Mesodermal cell (in vitro differentiated cells): ENCODE measurements at regions not wholly inside any gene's neighbourhood (a gene's known extent, or its start where the extent isn't known, plus 50 kb on each side); places are given as distances from the start of the nearest gene placed in this dataset.

Experiments used
- H3K27ac ChIP-seq: 2 replicates; pipeline ENCODE4 v1.7.0; 2013; ENCODE audit warnings: mild to moderate bottlenecking, low read depth, low read length, moderate library complexity; ENCODE audit not compliant: severe bottlenecking
- H3K36me3 ChIP-seq: 2 replicates; pipeline ENCODE4 v1.7.1; 2013; ENCODE audit warnings: mild to moderate bottlenecking, low read length, moderate library complexity; ENCODE audit not compliant: control insufficient read depth, insufficient read depth
- H3K4me1 ChIP-seq: one replicate; pipeline ENCODE4 v1.7.1; 2013; ENCODE audit warnings: mild to moderate bottlenecking, low read length; ENCODE audit not compliant: insufficient read depth, control insufficient read depth, poor library complexity, severe bottlenecking
- H3K4me3 ChIP-seq: 2 replicates; pipeline ENCODE4 v1.7.0; 2013; ENCODE audit warnings: low read length, control low read depth, mild to moderate bottlenecking; ENCODE audit not compliant: insufficient read depth, poor library complexity, severe bottlenecking; ENCODE audit errors: extremely low read depth
- H3K9me3 ChIP-seq: 2 replicates; pipeline ENCODE4 v1.7.1; 2013; ENCODE audit warnings: mild to moderate bottlenecking, low read length, moderate library complexity; ENCODE audit not compliant: control insufficient read depth
- WGBS, 2 experiments: methylation state at CpG; one replicate each; pipeline ENCODE4 v1.1.5; 2013; ENCODE audit warnings: missing lambda C conversion rate in 2 of 2; ENCODE audit not compliant: insufficient coverage in 2 of 2; 5-methylcytosine and 5-hydroxymethylcytosine counted together

DNA sequence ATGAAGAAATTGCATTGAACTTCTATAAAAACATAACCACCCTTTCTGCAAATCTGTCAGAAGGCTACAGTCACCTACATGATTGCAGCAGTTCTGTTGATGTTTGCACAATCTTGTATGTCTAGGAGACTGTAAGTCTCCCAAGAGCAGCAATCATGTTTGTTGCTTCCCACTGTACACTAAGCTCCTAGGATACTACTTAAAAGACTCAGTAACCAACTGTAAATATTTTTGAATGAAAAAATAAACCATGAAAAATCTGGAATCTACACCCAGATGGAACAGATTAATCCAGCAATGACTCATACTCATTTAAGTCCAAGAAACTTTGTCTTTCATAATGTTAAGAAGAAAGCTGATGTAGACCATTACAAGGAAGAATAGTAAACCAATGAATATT is 168.5 kb upstream of the ATXN1 start:
- H3K27ac ChIP-seq, result no peak overlapping the region
- no peaks in the 10 kb centered on the region for H3K9me3 ChIP-seq
- no peaks in the 10 kb centered on the region for H3K36me3 ChIP-seq
- no peak overlapping the region for H3K4me3 ChIP-seq
- H3K4me1 ChIP-seq, result no peaks in the 10 kb centered on the region

DNA sequence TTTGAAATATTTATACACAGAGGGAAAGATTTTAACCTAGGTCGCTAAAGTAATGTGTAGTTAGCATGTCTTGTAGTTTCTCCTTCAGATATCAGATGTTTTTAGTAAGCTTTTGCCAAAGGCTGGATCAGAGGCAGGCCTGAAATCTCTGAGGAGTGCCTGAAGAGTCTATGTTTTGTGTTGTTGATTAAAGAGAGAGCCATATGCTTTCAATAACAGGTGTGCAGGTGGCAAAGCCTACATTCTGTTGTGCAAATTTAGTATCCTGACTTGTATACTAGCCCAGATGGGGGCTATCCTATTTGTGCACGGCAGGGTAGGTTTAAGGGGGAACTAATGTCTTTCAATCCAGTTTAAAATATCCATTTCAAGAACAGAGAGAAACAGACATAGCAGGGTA is 167.1 kb upstream of the ATXN1 start:
- no peak overlapping the region for H3K4me3 ChIP-seq
- H3K27ac ChIP-seq, result no peak overlapping the region
- H3K9me3 ChIP-seq, result no peaks in the 10 kb centered on the region
- no peaks in the 10 kb centered on the region for H3K4me1 ChIP-seq
- no peaks in the 10 kb centered on the region for H3K36me3 ChIP-seq
- 50 to 100% methylated on average over 1 of the region's 2 CpGs for WGBS, 2 experiments

DNA sequence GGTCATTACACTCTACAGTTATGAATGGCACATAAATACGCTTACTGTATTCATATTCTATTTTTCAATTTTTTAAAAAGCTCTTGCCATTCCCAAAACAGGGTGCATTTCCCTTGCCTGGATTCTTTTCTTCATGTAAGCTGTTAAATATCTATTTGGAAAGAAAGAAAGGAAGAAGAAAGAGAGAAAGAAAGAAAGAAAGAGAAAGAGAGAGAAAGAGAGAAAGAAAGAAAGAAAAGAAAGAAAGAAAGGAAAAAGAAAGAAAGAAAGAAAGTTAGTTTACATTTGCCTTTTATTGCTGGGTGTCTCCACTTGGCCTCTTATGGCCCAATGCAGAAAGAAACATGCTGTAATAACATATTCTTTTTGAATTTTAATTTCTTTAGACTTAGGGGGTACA is 165.9 kb upstream of the ATXN1 start:
- Histone ChIP-seq H3K4me3 (no peak overlapping the region), H3K9me3 (no peaks in the 10 kb centered on the region), H3K4me1 (no peaks in the 10 kb centered on the region), H3K27ac (no peak overlapping the region), H3K36me3 (no peaks in the 10 kb centered on the region)
- WGBS, 2 experiments, result 100% methylated on average over 1 of the region's 1 CpG; no CpG with 5 or more reads in 1 of the 2 experiments

DNA sequence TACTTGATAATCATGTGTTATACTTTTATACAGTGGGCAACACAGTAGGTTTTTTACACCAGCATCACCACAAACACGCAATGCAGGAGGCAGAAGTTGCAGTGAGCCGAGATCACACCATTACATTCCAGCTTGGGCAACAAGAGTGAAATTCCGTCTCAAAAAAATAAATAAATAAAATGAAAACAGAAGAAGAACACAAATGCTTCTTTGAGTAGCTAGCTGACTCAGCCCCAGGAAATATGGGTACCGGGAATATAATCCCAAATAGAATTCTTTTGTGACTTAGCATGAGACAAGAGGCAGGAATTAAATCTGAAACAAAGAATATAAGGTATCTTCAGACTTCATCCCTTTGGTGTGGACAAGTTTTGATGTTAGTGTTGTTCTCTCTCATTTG is 164.2 kb upstream of the ATXN1 start:
- 100% methylated on average over 1 of the region's 4 CpGs; no CpG with 5 or more reads in 1 of the 2 experiments for WGBS, 2 experiments
- no peaks in the 10 kb centered on the region for H3K9me3 ChIP-seq
- H3K4me1 ChIP-seq, result no peaks in the 10 kb centered on the region
- no peak overlapping the region for H3K27ac ChIP-seq
- no peaks in the 10 kb centered on the region for H3K36me3 ChIP-seq
- H3K4me3 ChIP-seq, result no peak overlapping the region

DNA sequence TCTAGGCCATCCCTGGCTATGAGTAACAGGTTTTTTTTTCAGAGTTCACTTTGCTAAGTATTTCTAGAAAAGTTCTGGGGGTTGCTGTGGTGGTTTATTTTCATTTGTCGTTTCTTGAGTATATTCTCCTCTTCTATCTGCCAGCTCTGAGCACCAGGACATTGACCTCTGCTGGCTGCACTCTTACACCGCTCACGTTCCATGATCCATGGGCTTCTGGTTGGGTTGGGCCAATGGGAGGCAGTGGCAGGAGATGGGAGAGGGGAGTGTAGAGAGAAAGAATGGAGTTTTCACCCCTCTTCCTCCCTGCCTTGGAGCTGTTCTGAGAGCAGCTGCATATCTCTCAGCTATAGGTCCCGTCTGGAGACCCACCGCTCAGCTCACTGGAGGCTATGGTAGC is 161.0 kb upstream of the ATXN1 start:
- no peak overlapping the region for H3K4me3 ChIP-seq
- no peaks in the 10 kb centered on the region for H3K4me1 ChIP-seq
- H3K27ac ChIP-seq, result no peak overlapping the region
- no peaks in the 10 kb centered on the region for H3K9me3 ChIP-seq
- 50% methylated on average over 2 of the region's 5 CpGs for WGBS, 2 experiments
- no peaks in the 10 kb centered on the region for H3K36me3 ChIP-seq

DNA sequence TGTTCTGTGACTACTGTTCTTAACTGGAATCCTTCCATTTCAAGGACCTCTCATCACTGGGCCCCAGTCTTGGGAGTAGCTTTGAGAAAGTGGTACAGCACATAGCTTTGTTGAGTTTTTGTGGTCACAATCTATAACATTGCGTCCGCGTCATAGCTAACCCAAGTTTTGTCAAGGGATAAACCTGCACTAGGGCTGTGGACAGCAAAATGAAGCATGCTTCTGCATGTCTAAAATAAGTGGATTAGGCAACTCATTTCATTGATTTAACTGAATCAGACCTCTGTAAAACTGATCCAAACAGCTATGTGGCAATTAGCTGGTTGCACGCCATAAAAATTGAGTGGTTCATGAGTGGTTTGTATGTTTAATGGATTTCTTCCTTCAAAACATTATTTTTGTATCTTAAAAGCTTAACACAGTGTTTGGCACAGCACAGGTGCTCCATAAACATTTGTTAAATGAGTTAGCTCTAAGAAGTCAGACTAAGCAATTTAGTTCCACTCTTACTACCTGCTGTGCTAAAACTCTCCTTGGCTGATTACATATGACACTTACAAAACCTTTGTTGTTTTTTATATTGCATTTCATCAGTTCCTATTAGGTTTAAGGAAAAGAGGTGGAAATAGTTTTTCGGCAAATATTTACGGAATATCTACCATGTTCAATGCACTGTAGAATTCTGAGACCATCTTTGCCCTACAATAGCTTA is 160.3 kb upstream of the ATXN1 start:
- Histone ChIP-seq H3K9me3 (no peaks in the 10 kb centered on the region), H3K27ac (no peak overlapping the region), H3K4me3 (no peak overlapping the region), H3K36me3 (no peaks in the 10 kb centered on the region), H3K4me1 (no peaks in the 10 kb centered on the region)
- 63 to 67% methylated on average over 3 of the region's 6 CpGs for WGBS, 2 experiments

DNA sequence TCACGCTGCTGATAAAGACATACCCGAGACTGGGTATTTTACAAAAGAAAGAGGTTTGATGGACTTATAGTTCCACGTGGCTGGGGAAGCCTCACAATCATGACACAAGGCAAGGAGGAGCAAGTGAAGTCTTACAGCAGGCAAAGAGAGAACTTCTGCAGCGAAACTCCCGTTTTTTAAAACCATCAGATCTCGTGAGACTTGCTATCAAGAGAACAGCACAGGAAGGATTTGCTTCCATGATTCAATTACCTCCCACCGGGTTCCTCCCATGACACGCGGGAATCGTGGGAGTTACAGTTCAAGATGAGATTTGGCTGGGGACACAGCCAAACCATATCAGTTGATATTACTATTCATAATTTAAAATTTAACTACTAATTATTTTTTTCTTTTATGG is 157.3 kb upstream of the ATXN1 start:
- Histone ChIP-seq H3K9me3 (no peaks in the 10 kb centered on the region), H3K36me3 (no peaks in the 10 kb centered on the region), H3K4me1 (no peaks in the 10 kb centered on the region), H3K27ac (no peak overlapping the region), H3K4me3 (no peak overlapping the region)
- 76 to 84% methylated on average over 6 to 7 of the region's 10 CpGs for WGBS, 2 experiments

DNA sequence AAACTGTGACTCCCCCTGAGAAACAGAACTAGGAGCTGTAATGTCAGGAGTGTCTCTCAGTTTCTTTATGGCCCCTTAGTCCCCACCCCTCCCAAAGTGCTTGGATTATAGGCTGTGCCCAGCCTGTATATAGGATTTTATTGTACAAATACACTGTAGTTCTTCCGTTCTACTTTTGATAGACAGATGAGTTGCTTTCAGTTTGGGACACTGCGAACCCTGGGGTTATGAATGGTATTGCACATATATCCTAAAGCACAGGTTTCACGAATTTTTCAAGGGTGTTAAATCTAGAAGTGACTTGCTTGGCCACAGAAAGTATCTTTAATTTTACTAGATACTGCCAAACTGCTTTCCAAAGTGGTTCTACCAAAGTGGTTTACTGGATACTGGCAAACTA is 152.9 kb upstream of the ATXN1 start:
- H3K9me3 ChIP-seq, result no peaks in the 10 kb centered on the region
- no peak overlapping the region for H3K27ac ChIP-seq
- no peaks in the 10 kb centered on the region for H3K36me3 ChIP-seq
- no peak overlapping the region for H3K4me3 ChIP-seq
- no peaks in the 10 kb centered on the region for H3K4me1 ChIP-seq
- WGBS, 2 experiments, result 100% methylated on average over 2 of the region's 3 CpGs; no CpG with 5 or more reads in 1 of the 2 experiments

DNA sequence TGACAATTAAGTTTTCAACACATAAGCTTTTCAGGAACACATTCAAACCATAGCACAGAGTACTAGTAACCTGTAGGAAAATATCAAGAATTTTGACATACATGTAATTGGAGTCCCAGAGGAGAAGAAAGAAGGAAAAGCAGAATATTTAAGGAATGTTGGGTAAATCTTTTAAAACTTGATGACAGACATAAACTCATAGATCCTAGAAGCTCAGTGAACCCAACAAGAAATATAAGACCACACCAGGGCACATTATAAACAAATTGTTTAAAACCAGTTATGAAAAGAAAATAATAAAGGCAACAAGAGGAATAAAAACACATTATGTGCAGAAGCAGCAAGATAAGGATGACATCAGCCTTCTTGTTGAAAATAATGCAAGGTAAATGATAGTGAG is 151.5 kb upstream of the ATXN1 start:
- Histone ChIP-seq H3K9me3 (no peaks in the 10 kb centered on the region), H3K27ac (no peak overlapping the region), H3K36me3 (no peaks in the 10 kb centered on the region), H3K4me1 (no peaks in the 10 kb centered on the region), H3K4me3 (no peak overlapping the region)

DNA sequence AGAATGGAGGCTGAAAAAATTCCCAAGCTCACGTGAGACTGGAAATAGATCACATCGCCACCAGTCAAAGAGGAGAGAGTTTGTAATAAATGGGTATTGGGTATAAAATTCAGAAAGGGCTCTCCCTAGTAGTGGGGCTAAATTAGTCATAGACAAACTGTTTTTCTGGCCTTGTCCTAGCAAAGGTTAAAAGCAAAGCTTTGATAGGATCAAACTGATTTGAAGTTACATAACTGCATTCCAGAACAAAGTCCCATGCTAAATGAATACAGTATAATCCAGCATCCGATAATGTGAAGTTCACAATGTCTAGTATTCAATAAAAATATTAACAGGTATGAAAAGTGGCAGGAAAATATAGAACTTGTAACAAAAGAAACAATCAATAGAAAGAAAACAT is 149.8 kb upstream of the ATXN1 start:
- 89 to 100% methylated on average over 2 of the region's 3 CpGs for WGBS, 2 experiments
- Histone ChIP-seq H3K4me3 (no peak overlapping the region), H3K9me3 (no peaks in the 10 kb centered on the region), H3K27ac (no peak overlapping the region), H3K36me3 (no peaks in the 10 kb centered on the region), H3K4me1 (no peaks in the 10 kb centered on the region)

DNA sequence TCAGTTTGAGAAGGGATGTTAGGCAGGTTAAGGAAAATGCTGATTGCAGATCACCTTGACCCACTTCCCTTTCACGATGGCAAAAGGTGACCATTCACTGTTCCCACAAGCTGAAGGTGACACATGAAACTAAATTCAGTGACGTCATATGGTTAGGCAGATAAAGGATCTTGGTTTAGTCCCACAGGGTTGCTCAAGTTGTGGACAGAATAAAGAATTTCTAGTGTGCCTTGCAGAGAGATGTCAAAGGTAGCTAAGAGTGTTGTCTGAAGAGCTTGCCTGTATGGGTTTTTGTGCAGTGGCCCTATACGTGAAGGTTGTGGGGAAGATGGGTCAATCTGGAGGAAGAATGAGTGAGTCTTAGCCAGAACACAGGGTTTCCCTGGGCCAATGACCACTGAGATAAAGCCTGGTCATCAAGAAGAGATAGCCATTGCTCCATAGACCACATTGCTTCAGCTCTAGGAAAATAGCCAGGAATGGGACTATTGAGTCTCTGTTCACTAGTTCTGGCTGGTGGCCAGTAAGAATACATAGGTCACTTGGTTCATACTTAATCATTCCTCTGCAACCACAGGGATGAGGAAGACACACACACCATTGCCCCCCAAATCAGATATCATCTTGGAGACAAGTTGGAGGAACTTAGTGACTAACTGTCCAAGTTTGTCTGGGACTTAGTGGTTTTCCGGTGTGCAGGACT is 148.5 kb upstream of the ATXN1 start:
- no peak overlapping the region for H3K4me3 ChIP-seq
- no peaks in the 10 kb centered on the region for H3K4me1 ChIP-seq
- no peaks in the 10 kb centered on the region for H3K36me3 ChIP-seq
- no peak overlapping the region for H3K27ac ChIP-seq
- WGBS, 2 experiments, result 90 to 93% methylated on average over 3 to 4 of the region's 4 CpGs
- H3K9me3 ChIP-seq, result no peaks in the 10 kb centered on the region
